A673 (cell line): ENCODE measurements at regions not wholly inside any gene's neighbourhood (a gene's known extent, or its start where the extent isn't known, plus 50 kb on each side); places are given as distances from the start of the nearest gene placed in this dataset.

Experiments used
- BruUV-seq: library from RNA; stranded (reverse); fragments of 400-500 nt; replicated peaks from 2 replicates; lab custom pipeline; 2021; lab: Mats Ljungman, UMichigan
- CTCF ChIA-PET: fragments of 300-600 bp; sonication (Branson Sonifier 250); formaldehyde crosslinking; loops from one replicate; lab custom pipeline; 2022; ENCODE audit warnings: antibody characterized with exemption; lab: Charles Lee
- POLR2A ChIA-PET: fragments of 300-600 bp; sonication (Branson Sonifier 250); formaldehyde crosslinking; loops from one replicate; lab custom pipeline; 2022; ENCODE audit warnings: antibody characterized with exemption; ENCODE audit not compliant: low non-redundant PET; lab: Charles Lee
- DNase-seq: peaks from one replicate; pipeline ENCODE4 v3.0.0-alpha.2; 2015; ENCODE audit warnings: low spot score
- H3K27ac ChIP-seq: fragments of 200-600 bp; sonication (generic); 2 replicates; pipeline ENCODE4 v1.5.1; 2016; ENCODE audit warnings: mixed run types, low read depth, mild to moderate bottlenecking, mixed read lengths, antibody characterized with exemption, low read length; ENCODE audit not compliant: poor library complexity, severe bottlenecking
- H3K27me3 ChIP-seq: fragments of 200-600 bp; sonication (generic); replicated peaks from 2 replicates; pipeline ENCODE4 v1.6.1; 2017; ENCODE audit warnings: mixed run types, low read depth, mild to moderate bottlenecking, mixed read lengths, antibody characterized with exemption, low read length; ENCODE audit not compliant: insufficient read depth, poor library complexity
- H3K36me3 ChIP-seq: fragments of 200-600 bp; sonication (generic); 2 replicates; pipeline ENCODE4 v1.6.1; 2016; ENCODE audit warnings: mixed run types, mild to moderate bottlenecking, mixed read lengths, antibody characterized with exemption, low read length; ENCODE audit not compliant: insufficient read depth, poor library complexity, severe bottlenecking
- H3K4me1 ChIP-seq: fragments of 200-600 bp; sonication (generic); 2 replicates; pipeline ENCODE4 v1.6.1; 2017; ENCODE audit warnings: mixed run types, mild to moderate bottlenecking, mixed read lengths, antibody characterized with exemption, low read length; ENCODE audit not compliant: insufficient read depth, poor library complexity, severe bottlenecking
- H3K4me3 ChIP-seq: fragments of 200-600 bp; sonication (generic); 2 replicates; pipeline ENCODE4 v1.5.1; 2016; ENCODE audit warnings: low read depth, mixed run types, mild to moderate bottlenecking, mixed read lengths, low read length; ENCODE audit not compliant: poor library complexity, severe bottlenecking
- H3K9me3 ChIP-seq: fragments of 200-600 bp; sonication (generic); 2 replicates; pipeline ENCODE4 v1.6.1; 2016; ENCODE audit warnings: mixed run types, low read depth, mild to moderate bottlenecking, mixed read lengths, antibody characterized with exemption, low read length; ENCODE audit not compliant: poor library complexity, severe bottlenecking
- EZH2 ChIP-seq: fragments of 200-600 bp; sonication (generic); IDR thresholded peaks from 2 replicates; pipeline ENCODE4 v1.6.1; 2017; ENCODE audit warnings: borderline replicate concordance, low read depth, mild to moderate bottlenecking, mixed read lengths, antibody characterized with exemption, low read length; ENCODE audit not compliant: poor library complexity, severe bottlenecking
- intact Hi-C: fragments of 100-400 bp; cut with micrococcal nuclease; formaldehyde crosslinking; loops from one replicate; pipeline ENCODE4 v1.10.0; 2022; ENCODE audit not compliant: unreplicated experiment
- TF ChIP-seq, protein P1 (sequence below): fragments of 300-800, 200-600 bp; sonication (generic); conservative IDR thresholded peaks from 2 replicates; pipeline ENCODE4 v1.5.1; 2017; ENCODE audit warnings: low read depth, mild to moderate bottlenecking, antibody characterized with exemption, low read length, moderate library complexity, mixed read lengths

GRCh38 chr2:16561251-16561650 lies 104.4 kb downstream of the CYRIA start:
- Histone ChIP-seq H3K9me3 (no peaks in the 10 kb centered on the region), H3K4me3 (no peak overlapping the region), H3K4me1 (no peaks in the 10 kb centered on the region), H3K27me3 (no peaks in the 10 kb centered on the region), H3K36me3 (peaks cover 99% of the 10 kb centered on the region), H3K27ac (no peak overlapping the region)
- TF ChIP-seq, protein P1, sequence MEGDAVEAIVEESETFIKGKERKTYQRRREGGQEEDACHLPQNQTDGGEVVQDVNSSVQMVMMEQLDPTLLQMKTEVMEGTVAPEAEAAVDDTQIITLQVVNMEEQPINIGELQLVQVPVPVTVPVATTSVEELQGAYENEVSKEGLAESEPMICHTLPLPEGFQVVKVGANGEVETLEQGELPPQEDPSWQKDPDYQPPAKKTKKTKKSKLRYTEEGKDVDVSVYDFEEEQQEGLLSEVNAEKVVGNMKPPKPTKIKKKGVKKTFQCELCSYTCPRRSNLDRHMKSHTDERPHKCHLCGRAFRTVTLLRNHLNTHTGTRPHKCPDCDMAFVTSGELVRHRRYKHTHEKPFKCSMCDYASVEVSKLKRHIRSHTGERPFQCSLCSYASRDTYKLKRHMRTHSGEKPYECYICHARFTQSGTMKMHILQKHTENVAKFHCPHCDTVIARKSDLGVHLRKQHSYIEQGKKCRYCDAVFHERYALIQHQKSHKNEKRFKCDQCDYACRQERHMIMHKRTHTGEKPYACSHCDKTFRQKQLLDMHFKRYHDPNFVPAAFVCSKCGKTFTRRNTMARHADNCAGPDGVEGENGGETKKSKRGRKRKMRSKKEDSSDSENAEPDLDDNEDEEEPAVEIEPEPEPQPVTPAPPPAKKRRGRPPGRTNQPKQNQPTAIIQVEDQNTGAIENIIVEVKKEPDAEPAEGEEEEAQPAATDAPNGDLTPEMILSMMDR: no peak
- TF ChIP-seq EZH2: no peak
- DNase-seq: no peak
- ChIA-PET CTCF (no interaction called here), POLR2A (no interaction called here)
- no TSS peak for BruUV-seq
- intact Hi-C loops: no loop called here

GRCh38 chr2:16559278-16560067 lies 106.2 kb downstream of the CYRIA start:
- no TSS peak for BruUV-seq
- no peak for DNase-seq
- peaks cover 99% of the 10 kb centered on the region for H3K36me3 ChIP-seq
- POLR2A ChIA-PET: no interaction called here
- no peaks in the 10 kb centered on the region for H3K4me1 ChIP-seq
- no peaks in the 10 kb centered on the region for H3K27me3 ChIP-seq
- no peak overlapping the region for H3K4me3 ChIP-seq
- intact Hi-C loops: no loop called here
- no peak for TF ChIP-seq EZH2
- TF ChIP-seq, protein P1: no peak
- H3K9me3 ChIP-seq: no peaks in the 10 kb centered on the region
- H3K27ac ChIP-seq: no peak overlapping the region
- CTCF ChIA-PET: no interaction called here

DNA sequence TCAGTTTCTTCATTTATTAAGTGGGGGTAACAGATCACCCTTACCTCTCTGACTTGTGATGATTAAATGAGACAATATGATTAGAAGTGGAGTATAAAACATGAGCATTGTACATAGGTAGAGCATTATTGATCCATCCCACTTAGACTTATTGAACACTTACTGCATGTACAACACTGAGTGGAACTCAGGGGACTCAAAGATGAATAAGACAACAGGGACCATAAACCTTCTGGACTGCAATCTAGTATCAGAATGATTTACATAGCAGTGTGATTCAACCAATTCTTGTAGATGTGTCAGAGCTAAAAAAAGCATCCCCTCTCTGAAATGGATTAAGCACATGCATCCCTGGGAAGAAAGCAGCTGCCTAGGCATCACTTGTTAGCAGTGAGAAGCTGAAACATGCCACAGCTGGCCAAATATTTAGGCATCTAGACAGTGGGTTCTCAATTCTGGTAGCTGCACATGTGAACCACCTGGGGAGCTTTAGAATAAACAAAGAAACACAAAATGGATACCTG lies 111.5 kb downstream of the CYRIA start:
- Histone ChIP-seq H3K27ac (peak overlapping the region; percentile 32), H3K4me1 (peaks cover 4% of the 10 kb centered on the region), H3K4me3 (no peak overlapping the region), H3K9me3 (no peaks in the 10 kb centered on the region), H3K36me3 (peaks cover 97% of the 10 kb centered on the region), H3K27me3 (no peaks in the 10 kb centered on the region)
- intact Hi-C loops: no loop called here
- no peak for DNase-seq
- POLR2A ChIA-PET: no interaction called here
- BruUV-seq: no TSS peak
- CTCF ChIA-PET: interaction anchor here (1.5 kb wide), 1 partner anchor 203 kb away, joined by 6 read pairs; no protein-coding TSS in a partner anchor
- TF ChIP-seq, protein P1: no peak
- TF ChIP-seq EZH2: no peak
